OCI-LY7 (cell line): ENCODE measurements at regions not wholly inside any gene's neighbourhood (a gene's known extent, or its start where the extent isn't known, plus 50 kb on each side); places are given as distances from the start of the nearest gene placed in this dataset.

Experiments used
- BruUV-seq: library from RNA; stranded (reverse); fragments of 400-500 nt; replicated peaks from 2 replicates; lab custom pipeline; 2021; lab: Mats Ljungman, UMichigan
- CTCF ChIA-PET: fragments of 300-600 bp; sonication (Branson Sonifier 250); formaldehyde crosslinking; loops from one replicate; lab custom pipeline; 2022; ENCODE audit warnings: antibody characterized with exemption; ENCODE audit not compliant: unreplicated experiment; lab: Charles Lee
- POLR2A ChIA-PET: fragments of 300-600 bp; sonication (Branson Sonifier 250); formaldehyde crosslinking; loops from one replicate; lab custom pipeline; 2022; ENCODE audit warnings: antibody characterized with exemption; lab: Charles Lee
- DNase-seq: peaks from one replicate; pipeline ENCODE4 v3.0.0-alpha.2; 2015; ENCODE audit warnings: low spot score
- H2AFZ ChIP-seq: fragments of 200-600 bp; sonication (generic), shearing (Covaris generic); 2 replicates; pipeline ENCODE4 v1.6.1; 2014; ENCODE audit warnings: mild to moderate bottlenecking, antibody characterized with exemption, low read length, moderate library complexity
- H3K27ac ChIP-seq: fragments of 200-600 bp; sonication (generic); 2 replicates; pipeline ENCODE4 v1.5.1; 2014; ENCODE audit warnings: mixed run types, low read depth, mild to moderate bottlenecking, moderate library complexity, low read length, inconsistent platforms; ENCODE audit not compliant: poor library complexity, severe bottlenecking
- H3K36me3 ChIP-seq: fragments of 200-600 bp; sonication (generic); 2 replicates; pipeline ENCODE4 v1.6.1; 2014; ENCODE audit warnings: mild to moderate bottlenecking, antibody characterized with exemption, low read length, moderate library complexity, mixed read lengths; ENCODE audit not compliant: insufficient read depth
- H3K4me1 ChIP-seq: fragments of 200-600 bp; sonication (generic); 2 replicates; pipeline ENCODE4 v1.5.1; 2014; ENCODE audit warnings: mild to moderate bottlenecking, low read length; ENCODE audit not compliant: insufficient read depth, poor library complexity, severe bottlenecking
- H3K4me2 ChIP-seq: fragments of 200-600 bp; sonication (generic); 2 replicates; pipeline ENCODE4 v1.6.1; 2014; ENCODE audit warnings: mild to moderate bottlenecking, low read length
- H3K4me3 ChIP-seq: fragments of 200-600 bp; sonication (generic); 2 replicates; pipeline ENCODE4 v1.5.1; 2014; ENCODE audit warnings: mild to moderate bottlenecking, low read depth, low read length; ENCODE audit not compliant: poor library complexity, severe bottlenecking
- H3K79me2 ChIP-seq: fragments of 200-600 bp; sonication (generic); 2 replicates; pipeline ENCODE4 v1.6.1; 2016; ENCODE audit warnings: low read depth, mild to moderate bottlenecking, low read length, moderate library complexity, mixed read lengths; ENCODE audit not compliant: insufficient read depth
- H3K9me2 ChIP-seq: fragments of 200-600 bp; sonication (generic); 2 replicates; pipeline ENCODE4 v1.6.1; 2016; ENCODE audit warnings: mild to moderate bottlenecking, low read length, mixed read lengths; ENCODE audit not compliant: insufficient read depth
- H3K9me3 ChIP-seq: fragments of 200-600 bp; sonication (generic); 2 replicates; pipeline ENCODE4 v1.6.1; 2014; ENCODE audit warnings: mild to moderate bottlenecking, mixed run types, low read length, mixed read lengths
- H4K20me1 ChIP-seq: fragments of 200-600 bp; sonication (generic); 2 replicates; pipeline ENCODE4 v1.6.1; 2014; ENCODE audit warnings: mild to moderate bottlenecking, antibody characterized with exemption, low read length, moderate library complexity, mixed read lengths; ENCODE audit not compliant: insufficient read depth
- CTCF ChIP-seq: fragments of 200-600 bp; sonication (generic); conservative IDR thresholded peaks from 2 replicates; pipeline ENCODE4 v1.5.1; 2014; ENCODE audit warnings: mild to moderate bottlenecking, antibody characterized with exemption, low read length, moderate library complexity, mixed read lengths
- EZH2phosphoT487 ChIP-seq: fragments of 200-600 bp; sonication (generic); IDR thresholded peaks from 2 replicates; pipeline ENCODE4 v1.6.1; 2018; ENCODE audit warnings: low read depth, borderline replicate concordance, mild to moderate bottlenecking, mixed run types, antibody characterized with exemption, low read length, moderate library complexity, mixed read lengths
- intact Hi-C: fragments of 100-400 bp; cut with micrococcal nuclease; formaldehyde crosslinking; loops from one replicate; pipeline ENCODE4 v1.10.0; 2022; ENCODE audit not compliant: unreplicated experiment

GRCh38 chr5:135691044-135691443 lies 112.3 kb upstream of the CXCL14 start:
- CTCF ChIA-PET: no interaction called here

GRCh38 chr5:135690466-135690865 lies 111.7 kb upstream of the CXCL14 start:
- no peak for DNase-seq
- H3K27ac ChIP-seq: no peak overlapping the region
- H3K4me3 ChIP-seq: no peak overlapping the region
- CTCF ChIA-PET: no interaction called here
- POLR2A ChIA-PET: interaction anchor here (0.7 kb wide), 1 partner anchor 45 kb away, joined by 4 read pairs; no protein-coding TSS in a partner anchor
- no peak overlapping the region for H3K4me2 ChIP-seq
- H3K9me3 ChIP-seq: no peaks in the 10 kb centered on the region
- no peaks in the 10 kb centered on the region for H3K79me2 ChIP-seq
- H2AFZ ChIP-seq: no peak overlapping the region
- intact Hi-C loops: no loop called here
- no TSS peak for BruUV-seq
- no peaks in the 10 kb centered on the region for H3K4me1 ChIP-seq
- no peaks in the 10 kb centered on the region for H3K36me3 ChIP-seq
- no peaks in the 10 kb centered on the region for H3K9me2 ChIP-seq
- TF ChIP-seq EZH2phosphoT487 (no peak), CTCF (no peak)
- no peaks in the 10 kb centered on the region for H4K20me1 ChIP-seq

More at GRCh38 chr5:135691044-135691443, 112.3 kb upstream of the CXCL14 start:
- Histone ChIP-seq H3K27ac (no peak overlapping the region), H4K20me1 (no peaks in the 10 kb centered on the region), H3K4me2 (no peak overlapping the region), H3K9me3 (no peaks in the 10 kb centered on the region), H3K9me2 (no peaks in the 10 kb centered on the region), H3K4me3 (no peak overlapping the region), H3K36me3 (no peaks in the 10 kb centered on the region), H3K79me2 (no peaks in the 10 kb centered on the region), H3K4me1 (no peaks in the 10 kb centered on the region), H2AFZ (no peak overlapping the region)
- POLR2A ChIA-PET: interaction anchor here (0.7 kb wide), 1 partner anchor 45 kb away, joined by 4 read pairs; no protein-coding TSS in a partner anchor
- no TSS peak for BruUV-seq
- no peak for DNase-seq
- TF ChIP-seq EZH2phosphoT487 (no peak), CTCF (no peak)
- intact Hi-C loops: no loop called here

GRCh38 chr5:135689506-135689905 lies 110.7 kb upstream of the CXCL14 start:
- ChIA-PET POLR2A (no interaction called here), CTCF (no interaction called here)
- no peak overlapping the region for H3K4me3 ChIP-seq
- no peak overlapping the region for H2AFZ ChIP-seq
- no peak overlapping the region for H3K27ac ChIP-seq
- intact Hi-C loops: no loop called here
- H3K9me3 ChIP-seq: no peaks in the 10 kb centered on the region
- H4K20me1 ChIP-seq: no peaks in the 10 kb centered on the region
- TF ChIP-seq CTCF (no peak), EZH2phosphoT487 (no peak)
- no peaks in the 10 kb centered on the region for H3K4me1 ChIP-seq
- no peaks in the 10 kb centered on the region for H3K36me3 ChIP-seq
- no TSS peak for BruUV-seq
- DNase-seq: no peak
- no peaks in the 10 kb centered on the region for H3K9me2 ChIP-seq
- no peak overlapping the region for H3K4me2 ChIP-seq
- no peaks in the 10 kb centered on the region for H3K79me2 ChIP-seq
